Right lobe of liver (tissue), 6 donors: ENCODE measurements at regions not wholly inside any gene's neighbourhood (a gene's known extent, or its start where the extent isn't known, plus 50 kb on each side); places are given as distances from the start of the nearest gene placed in this dataset.

Source experiments
- ATAC-seq, 4 donors: fragments of 200-7000 bp; cut with Tn5 transposase; one replicate each; pipeline ENCODE4 v1.9.1; 2020; ENCODE audit warnings: mild to moderate bottlenecking in 4 of 4, moderate library complexity in 4 of 4
- DNase-seq, 3 donors: peaks; one replicate each; pipeline ENCODE4 v3.0.0-alpha.2; 2020
- H3K27ac ChIP-seq, 3 donors: fragments of 200-600 bp; one replicate each; pipeline ENCODE4 v1.8.0; 2022
- H3K27me3 ChIP-seq, 2 donors: fragments of 200-600 bp; one replicate each; pipeline ENCODE4 v1.8.0; 2022
- H3K36me3 ChIP-seq, 4 donors: fragments of 200-600 bp; sonication (generic) in 1 of 4; one replicate each; pipeline versions ENCODE4 v1.5.1 to v1.8.0; 2017 to 2022; ENCODE audit warnings: control low read depth in 1 of 4
- H3K4me1 ChIP-seq, 4 donors: fragments of 200-600 bp; sonication (generic) in 1 of 4; one replicate each; pipeline versions ENCODE4 v1.5.1 to v1.8.0; 2017 to 2022; ENCODE audit warnings: control low read depth in 1 of 4
- H3K4me3 ChIP-seq, 3 donors: fragments of 200-600 bp; one replicate each; pipeline ENCODE4 v1.8.0; 2022
- H3K9me3 ChIP-seq, 4 donors: fragments of 200-600 bp; sonication (generic) in 1 of 4; one replicate each; pipeline versions ENCODE4 v1.5.1 to v1.8.0; 2017 to 2022; ENCODE audit warnings: control low read depth in 1 of 4
- CTCF ChIP-seq, 4 donors: fragments of 200-600 bp in 3 of 4; fragments of 450-650 bp in 1 of 4; IDR thresholded peaks; one replicate each; pipeline versions ENCODE4 v1.5.1 to v1.8.0; 2016 to 2022; ENCODE audit warnings: antibody characterized with exemption in 4 of 4, mild to moderate bottlenecking in 2 of 4
- POLR2A ChIP-seq: fragments of 450-650 bp; IDR thresholded peaks from one replicate; pipeline ENCODE4 v1.6.1; 2017; ENCODE audit warnings: antibody characterized with exemption, mild to moderate bottlenecking
- WGBS: methylation state at CpG from one replicate; pipeline ENCODE4 v1.1.6; 2018; ENCODE audit warnings: low coverage, low lambda C conversion rate; ENCODE audit not compliant: insufficient coverage; ENCODE audit errors: missing lambda C conversion rate; 5-methylcytosine and 5-hydroxymethylcytosine counted together
- intact Hi-C, 2 donors: fragments of 100-400 bp; cut with DNase I; formaldehyde crosslinking; loops; one replicate each; pipeline versions ENCODE4 v1.11.2 to v1.14.1; 2022
- donor health status: DM: no; HTN: yes; CAD: no.
- donor health status: DM: no; HTN: no; CAD: no.
- donor health status: DM: no; HTN: no; CAD: no.
- donor health status: DM: no; HTN: yes; CAD: no.
- donor health status: DM: no; HTN: yes; CAD: no.

DNA sequence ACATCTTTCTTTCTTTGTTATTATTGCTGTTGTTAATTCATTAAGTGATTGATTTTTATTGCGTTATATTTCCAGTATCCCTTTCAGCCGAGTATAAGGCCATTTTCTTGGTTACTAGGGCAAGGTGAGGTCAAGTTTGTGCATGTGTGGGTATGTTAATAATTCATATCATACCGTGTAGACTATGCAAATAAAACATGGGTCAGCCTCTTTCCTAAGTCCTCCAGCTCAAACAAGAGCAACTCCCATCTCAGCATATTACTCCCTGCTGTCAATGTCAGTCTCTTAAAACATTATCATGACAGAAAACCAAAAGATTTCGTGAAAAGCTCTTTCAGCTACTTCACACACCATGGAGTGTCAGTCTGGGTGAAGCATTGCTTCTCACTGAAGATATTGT lies 103.9 kb upstream of the ST8SIA2 start:
- ATAC-seq, result no peak
- 50% methylated on average over 4 of the region's 4 CpGs for WGBS
- no peak for TF ChIP-seq CTCF (IDR thresholded peaks at IDR 0.05)
- no peak for TF ChIP-seq POLR2A

DNA sequence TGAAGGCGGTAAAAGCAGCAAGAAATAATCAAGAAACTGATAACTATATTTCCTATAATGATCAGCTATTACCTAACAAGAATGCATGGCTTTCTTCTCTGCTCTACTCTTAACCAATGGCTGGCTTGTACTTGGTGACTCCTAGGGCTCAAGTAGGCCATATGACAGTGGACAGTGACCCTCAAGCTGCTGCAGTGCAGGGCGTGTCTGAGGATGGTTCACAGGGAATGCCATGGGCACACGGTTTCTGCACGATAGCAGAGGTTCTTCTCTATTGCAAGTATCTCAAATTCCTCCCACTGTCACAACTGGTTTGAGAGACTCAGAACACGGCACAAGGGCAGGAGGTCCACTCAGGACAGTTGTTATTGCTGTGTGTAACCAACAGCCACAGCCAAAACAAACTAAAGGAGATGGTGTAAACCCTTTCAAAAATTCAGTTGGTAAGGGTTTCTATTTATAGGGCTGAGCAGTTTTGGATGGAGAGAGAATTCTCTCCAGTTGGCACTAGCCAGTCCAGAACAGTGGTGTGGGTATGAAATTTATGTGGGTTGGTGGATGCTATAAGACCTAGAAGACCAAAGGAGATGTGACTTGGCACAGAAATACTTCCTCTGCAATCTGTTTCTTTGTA lies 103.2 kb upstream of the ST8SIA2 start:
- Histone ChIP-seq H3K4me1 (no peaks in the 10 kb centered on the region), H3K27me3 (no peaks in the 10 kb centered on the region)
- intact Hi-C loops, result no loop called here

More for the DNA sequence above, 103.9 kb upstream of the ST8SIA2 start:
- intact Hi-C loops, result no loop called here
- no peak for DNase-seq
- Histone ChIP-seq H3K36me3 (no peaks in the 10 kb centered on the region), H3K4me1 (no peaks in the 10 kb centered on the region), H3K4me3 (no peak overlapping the region), H3K27ac (no peak overlapping the region), H3K27me3 (no peaks in the 10 kb centered on the region), H3K9me3 (no peaks in the 10 kb centered on the region)

DNA sequence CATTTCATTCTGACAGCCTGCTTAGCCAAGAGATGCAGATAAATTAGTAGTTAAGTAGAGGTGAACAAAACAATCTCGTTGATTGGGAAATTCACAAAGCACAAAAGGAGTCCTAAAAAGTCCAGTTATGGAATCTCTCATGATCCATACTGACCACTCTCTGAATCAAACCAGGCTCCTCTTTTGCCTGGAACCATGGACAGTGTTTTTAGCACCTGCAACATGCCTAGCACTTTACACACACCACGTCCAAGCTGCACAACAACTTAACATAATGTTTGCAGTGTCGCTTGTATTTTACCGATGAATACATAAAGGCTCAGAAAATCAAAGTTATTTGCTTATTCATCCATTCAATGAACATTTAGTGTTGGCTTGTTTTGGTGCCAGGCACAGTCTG lies 101.8 kb upstream of the ST8SIA2 start:
- no peak for TF ChIP-seq CTCF (IDR thresholded peaks at IDR 0.05)
- TF ChIP-seq POLR2A, result no peak
- no peak overlapping the region for H3K27ac ChIP-seq
- WGBS, result 48% methylated on average over 4 of the region's 4 CpGs
- DNase-seq, result no peak
- ATAC-seq, result no peak
- intact Hi-C loops, result no loop called here
- no peaks in the 10 kb centered on the region for H3K36me3 ChIP-seq
- no peaks in the 10 kb centered on the region for H3K9me3 ChIP-seq
- H3K27me3 ChIP-seq, result no peaks in the 10 kb centered on the region
- no peak overlapping the region for H3K4me3 ChIP-seq
- no peaks in the 10 kb centered on the region for H3K4me1 ChIP-seq

More for the DNA sequence above, 103.2 kb upstream of the ST8SIA2 start:
- ATAC-seq, result no peak
- no peak for TF ChIP-seq CTCF (IDR thresholded peaks at IDR 0.05)
- WGBS, result 59% methylated on average over 4 of the region's 5 CpGs
- H3K27ac ChIP-seq, result no peak overlapping the region
- no peaks in the 10 kb centered on the region for H3K9me3 ChIP-seq
- H3K4me3 ChIP-seq, result no peak overlapping the region
- no peaks in the 10 kb centered on the region for H3K36me3 ChIP-seq
- DNase-seq, result no peak

DNA sequence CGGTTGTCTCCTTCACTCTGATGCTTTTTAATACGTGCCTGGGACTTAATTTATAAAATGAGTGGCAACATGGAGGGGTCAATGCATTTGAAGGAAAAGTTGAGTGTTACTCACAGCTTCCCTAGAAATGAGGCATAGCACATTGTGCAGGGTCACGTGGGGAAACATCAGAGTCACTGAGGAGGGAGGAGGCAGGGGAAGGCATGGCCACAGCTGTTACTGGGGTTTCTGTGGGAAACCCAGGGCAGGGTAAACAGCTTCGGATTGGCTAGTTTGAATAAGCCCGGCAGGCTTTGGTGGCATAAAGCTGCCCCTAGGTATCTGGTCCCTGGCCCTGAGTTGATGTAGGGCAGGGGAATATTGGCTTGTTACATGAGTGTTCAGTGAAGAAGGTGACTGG lies 98.9 kb upstream of the ST8SIA2 start:
- no peak for ATAC-seq
- H3K27ac ChIP-seq, result no peak overlapping the region
- no peaks in the 10 kb centered on the region for H3K36me3 ChIP-seq
- no peaks in the 10 kb centered on the region for H3K4me1 ChIP-seq
- no peaks in the 10 kb centered on the region for H3K9me3 ChIP-seq
- no peak for DNase-seq
- no peak overlapping the region for H3K4me3 ChIP-seq
- H3K27me3 ChIP-seq, result no peaks in the 10 kb centered on the region
- intact Hi-C loops, result no loop called here
- no peak for TF ChIP-seq POLR2A
- no peak for TF ChIP-seq CTCF (IDR thresholded peaks at IDR 0.05)
- 34% methylated on average over 4 of the region's 5 CpGs for WGBS
